ENCODE measurements at regions not wholly inside any gene's neighbourhood (a gene's known extent, or its start where the extent isn't known, plus 50 kb on each side); places are given as distances from the start of the nearest gene placed in this dataset.
A peak's percentile ranks its signal among the peaks of the same experiment; 100 is the strongest.

DNA sequence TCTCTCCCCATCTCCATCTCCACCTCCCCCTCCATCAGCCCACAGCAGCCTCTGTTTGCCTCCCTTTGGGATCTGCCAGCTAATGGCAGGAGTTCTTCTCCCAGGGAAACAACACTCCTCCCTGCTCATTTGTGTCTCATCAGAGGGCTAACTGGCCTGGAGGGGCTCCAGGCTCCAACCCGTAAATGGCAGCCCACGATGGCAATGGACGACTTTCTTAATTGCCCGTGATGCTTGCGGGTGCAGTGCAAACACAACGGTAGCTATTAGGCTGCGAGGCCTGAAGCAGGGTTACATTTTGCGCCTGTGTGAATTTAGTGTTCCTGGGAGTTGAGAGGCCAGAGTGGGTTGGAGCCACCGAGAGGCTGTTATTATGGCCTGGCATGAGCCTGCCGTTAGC, 285.1 kb downstream of the TNS1 start:
- no peak for DNase-seq

- DNase-seq, result no peak
Observed at GRCh38 chr2:217715484-217715883, 287.3 kb downstream of the TNS1 start.

DNA sequence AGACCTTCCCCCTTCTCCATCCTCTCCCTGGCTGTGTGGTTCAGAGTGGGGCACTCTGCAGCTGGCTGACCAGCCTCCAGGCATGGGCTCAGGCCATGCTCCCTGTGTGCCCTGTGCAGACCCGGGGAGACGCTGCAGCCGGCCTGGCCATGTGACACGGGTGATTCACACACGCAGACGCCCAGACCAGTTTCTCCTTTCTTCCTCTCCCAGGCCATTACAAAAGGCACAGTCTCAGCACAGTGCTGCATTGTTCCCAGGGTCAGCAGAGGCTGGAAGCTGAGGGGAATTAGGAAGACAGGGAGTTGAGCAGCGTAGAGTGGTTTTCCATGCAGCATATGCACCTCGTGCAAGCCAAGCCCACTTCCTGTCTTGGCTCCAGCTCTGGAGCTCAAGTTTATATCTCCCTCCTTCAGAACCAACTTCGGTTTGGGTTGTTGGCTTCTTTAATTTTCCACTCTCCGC, 288.5 kb downstream of the TNS1 start:
- DNase-seq, result no peak

- DNase-seq, result peak; percentile 87
Observed at GRCh38 chr2:217713395-217714286, 289.2 kb downstream of the TNS1 start.

DNA sequence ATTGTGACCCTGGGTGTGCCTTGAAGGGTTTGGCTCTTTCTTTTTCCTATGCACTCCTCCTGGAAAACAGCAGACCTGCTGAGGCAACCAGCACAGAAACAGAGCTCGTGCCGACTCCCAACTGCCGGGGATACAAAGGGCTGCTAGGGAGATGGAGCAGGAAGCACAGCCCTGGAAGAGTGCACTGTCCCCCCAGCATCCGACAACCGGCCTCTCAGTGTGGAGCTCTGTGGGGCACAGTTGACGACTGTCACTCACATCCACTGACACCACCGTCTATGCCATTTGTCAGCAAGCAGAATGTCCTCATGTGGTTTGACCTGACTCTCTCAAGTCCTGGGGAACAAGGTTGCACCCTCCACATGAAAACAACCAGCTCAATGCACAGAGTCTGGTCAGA, 290.4 kb downstream of the TNS1 start:
- no peak for DNase-seq

DNA sequence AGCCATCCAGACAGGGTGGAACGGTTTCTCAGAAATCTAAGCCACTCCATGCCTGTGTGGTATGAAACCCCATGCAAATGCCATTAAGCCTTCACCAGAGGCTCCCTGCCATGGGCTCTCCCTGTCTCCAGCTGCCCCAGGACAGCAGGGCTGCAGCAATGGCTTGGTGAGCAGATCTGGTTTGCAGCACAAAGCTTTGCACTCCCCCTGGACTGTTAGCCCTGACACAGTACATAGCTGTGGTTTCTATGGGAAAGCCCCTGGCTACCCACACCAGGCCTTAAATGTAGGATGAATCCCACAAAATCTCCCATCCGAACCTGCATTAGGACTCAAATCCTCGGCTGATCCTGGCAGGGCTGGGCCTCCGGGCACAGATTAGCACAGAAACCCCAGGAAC, 291.6 kb downstream of the TNS1 start:
- no peak for DNase-seq

- no peak for DNase-seq
Observed at GRCh38 chr2:217710211-217710765, 292.5 kb downstream of the TNS1 start.

GRCh38 chr2:217709478-217710210, 293.2 kb downstream of the TNS1 start:
- DNase-seq, result no peak

- DNase-seq, result no peak
Observed at GRCh38 chr2:217707131-217707611, 295.6 kb downstream of the TNS1 start.

GRCh38 chr2:217706513-217706912, 296.3 kb downstream of the TNS1 start:
- no peak for DNase-seq

- DNase-seq, result no peak
Observed at GRCh38 chr2:217706095-217706494, 296.7 kb downstream of the TNS1 start.

GRCh38 chr2:217705461-217705860, 297.3 kb downstream of the TNS1 start:
- DNase-seq, result no peak

- no peak for DNase-seq
Observed at GRCh38 chr2:217703999-217704398, 298.8 kb downstream of the TNS1 start.

DNA sequence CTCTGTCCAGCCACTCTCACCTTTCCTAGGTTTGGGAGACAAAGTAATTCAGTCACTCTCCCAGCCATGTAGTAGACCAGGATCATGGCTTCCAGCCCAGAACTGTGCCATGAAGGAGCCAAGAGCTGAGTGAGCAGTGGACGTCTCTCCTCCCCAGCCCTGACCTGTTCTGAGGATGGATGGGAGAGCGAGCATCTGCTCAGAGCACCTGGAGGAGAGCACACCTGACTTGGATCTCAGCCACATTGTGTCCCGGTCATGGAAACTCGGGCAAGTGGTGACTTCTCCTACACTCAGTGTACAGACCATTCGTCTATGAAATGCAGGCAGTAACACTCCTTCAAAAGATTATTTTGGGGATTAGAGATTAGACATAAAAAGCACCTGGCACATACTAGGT, 299.7 kb downstream of the TNS1 start:
- DNase-seq, result no peak

GRCh38 chr2:217701622-217702021, 301.2 kb downstream of the TNS1 start:
- no peak for DNase-seq

DNA sequence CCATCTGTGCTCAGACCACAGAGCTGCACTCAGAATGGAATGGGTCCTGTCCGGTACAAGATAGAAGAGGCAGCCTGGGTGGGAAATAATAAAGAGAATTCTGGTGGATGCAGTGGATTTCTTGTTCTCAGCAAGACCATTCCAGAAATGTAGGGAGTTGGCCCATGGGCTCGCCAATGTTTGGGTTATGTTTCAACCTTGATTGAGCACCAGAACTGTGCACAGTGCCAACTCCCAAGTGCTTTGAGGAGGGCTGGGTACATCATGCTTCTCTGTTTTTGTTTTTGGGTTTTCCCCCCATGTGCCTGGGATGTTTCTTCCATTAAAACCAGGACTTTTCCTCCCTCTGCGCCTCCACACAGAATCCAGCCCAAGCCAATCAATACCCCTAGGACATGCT, 304.1 kb downstream of the TNS1 start:
- DNase-seq, result no peak

DNA sequence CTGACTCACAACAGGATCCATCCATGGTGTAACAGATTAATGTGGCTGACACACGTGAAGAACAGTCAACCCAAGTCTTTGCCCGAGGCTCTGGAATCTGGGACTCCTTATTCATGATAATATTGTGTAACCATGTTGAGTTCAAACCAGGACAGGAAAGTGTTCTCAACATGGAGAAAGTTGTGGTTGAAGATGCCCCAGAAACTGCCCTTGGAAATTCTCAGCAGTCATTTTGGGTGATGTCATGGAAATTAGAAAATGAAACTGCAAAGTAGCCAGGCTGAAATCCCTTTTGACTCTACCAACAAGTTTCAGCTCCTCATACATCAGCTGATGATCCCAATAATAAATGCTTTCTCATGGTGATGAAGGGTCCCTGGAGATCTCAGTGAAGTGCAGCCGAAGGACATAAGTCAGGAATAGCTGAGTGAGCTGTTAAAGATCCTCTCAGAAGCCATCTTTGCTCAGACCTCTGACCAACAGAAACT, 307.7 kb downstream of the TNS1 start:
- no peak for DNase-seq

- no peak for DNase-seq
Observed at GRCh38 chr2:217694291-217694690, 308.5 kb downstream of the TNS1 start.

DNA sequence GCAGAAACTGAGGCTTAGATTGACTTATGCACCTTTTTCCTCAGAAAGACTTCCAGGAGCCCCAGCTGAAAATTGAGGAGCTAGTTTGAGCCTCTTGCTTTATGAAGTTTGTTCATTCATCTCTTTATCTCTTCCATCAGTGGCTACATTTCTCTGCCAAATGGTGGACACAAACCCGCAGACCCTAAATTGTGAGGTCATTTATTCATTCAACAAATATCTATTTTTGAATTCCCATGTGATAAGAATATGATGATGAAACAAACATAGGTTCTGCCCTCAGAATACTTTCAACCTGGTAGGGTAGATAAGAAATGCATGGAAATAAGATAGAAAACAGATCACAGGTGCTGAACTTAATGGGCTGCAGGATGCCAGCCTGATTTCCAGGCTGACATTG, 309.4 kb downstream of the TNS1 start:
- DNase-seq, result no peak

DNA sequence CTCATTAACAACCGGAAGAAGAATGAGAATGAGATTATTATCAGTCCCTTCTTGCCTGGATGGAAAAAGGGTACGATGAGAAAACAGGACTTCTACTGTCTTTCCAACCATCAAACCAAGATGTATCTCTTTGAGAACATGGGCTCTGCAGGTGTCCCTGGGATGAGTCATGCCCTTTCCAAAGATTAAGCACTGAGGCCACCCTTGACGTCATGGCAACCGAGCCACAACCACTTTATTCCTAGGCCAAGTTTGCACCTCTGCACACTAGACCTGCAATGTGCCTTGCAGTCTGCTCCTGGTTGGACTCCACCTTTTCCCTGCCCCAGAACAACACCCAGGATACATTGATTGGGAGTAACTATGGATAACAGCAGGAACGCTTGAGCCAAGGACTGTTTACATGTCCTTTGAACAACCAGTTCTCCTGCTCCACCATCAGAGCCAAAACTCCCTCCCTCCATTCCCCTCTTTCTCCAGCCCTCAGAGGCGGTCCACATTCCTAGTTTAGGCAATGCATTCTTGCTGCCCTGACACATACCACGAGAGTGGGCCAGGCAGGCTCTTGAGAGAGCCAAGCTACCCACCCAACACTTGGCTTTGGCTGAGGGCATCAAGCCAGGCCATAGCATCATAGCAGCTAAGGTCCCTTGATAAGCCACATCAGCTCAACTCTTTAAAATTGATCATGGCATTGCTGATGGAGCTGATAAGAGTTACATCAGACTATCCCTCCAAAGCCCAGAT, 310.7 kb downstream of the TNS1 start:
- DNase-seq, result no peak

DNA sequence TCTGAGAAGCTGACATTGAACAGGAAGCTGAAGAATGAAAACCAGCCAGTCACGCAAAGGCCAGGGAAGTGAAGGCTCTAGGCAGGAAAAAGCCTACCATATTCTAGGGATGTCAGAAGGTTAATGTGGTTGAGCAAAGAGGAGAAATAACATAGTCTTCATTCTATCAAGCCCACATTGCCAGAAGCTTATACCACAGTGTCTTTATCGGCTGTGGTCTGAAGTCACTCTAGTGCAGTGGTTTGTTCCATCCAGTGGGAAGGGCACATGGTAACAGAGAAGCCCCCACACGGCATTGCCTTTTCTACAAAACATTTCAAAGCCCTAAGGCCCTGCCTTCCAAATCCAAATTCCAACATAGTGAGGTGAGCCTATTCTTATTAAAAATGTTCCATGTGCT, 311.3 kb downstream of the TNS1 start:
- DNase-seq, result no peak

- DNase-seq, result no peak
Observed at GRCh38 chr2:217689053-217689452, 313.7 kb downstream of the TNS1 start.

DNA sequence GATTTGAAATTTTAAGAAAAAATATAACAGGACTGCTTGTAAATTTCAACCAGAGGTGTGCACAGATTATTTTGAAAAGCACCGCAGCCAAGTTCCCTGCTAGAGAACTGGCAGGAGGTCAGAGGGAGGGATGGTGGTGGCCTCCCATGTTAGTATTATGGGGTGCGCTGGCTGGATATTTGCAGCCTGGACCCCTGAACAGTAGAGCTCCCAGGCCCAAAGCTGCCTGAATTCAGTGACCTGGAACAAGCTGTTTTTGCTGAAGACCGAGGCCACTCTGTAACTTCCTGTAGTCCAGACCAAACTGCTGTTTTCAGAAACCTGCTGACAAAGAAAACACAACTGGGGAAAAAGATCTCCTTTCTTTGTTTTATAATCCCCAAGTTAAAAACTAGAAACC, 314.3 kb downstream of the TNS1 start:
- DNase-seq, result no peak

Measured in activated effector memory CD4-positive, alpha-beta T cell treated with anti-CD3 and anti-CD28 coated beads, Interleukin-2, amount 50 U/mL, for 16 hours (primary cell).